KOPT-K1 (cell line): ENCODE measurements at regions not wholly inside any gene's neighbourhood (a gene's known extent, or its start where the extent isn't known, plus 50 kb on each side); places are given as distances from the start of the nearest gene placed in this dataset.

Experiments used
- H3K27ac ChIP-seq: fragments of 200-600 bp; sonication (generic); 2 replicates; pipeline ENCODE4 v1.5.1; 2016; ENCODE audit warnings: antibody characterized with exemption, mild to moderate bottlenecking, low read depth, low read length; ENCODE audit not compliant: poor library complexity, severe bottlenecking
- H3K36me3 ChIP-seq: fragments of 200-600 bp; sonication (generic); 2 replicates; pipeline ENCODE4 v1.5.1; 2017; ENCODE audit warnings: antibody characterized with exemption, mild to moderate bottlenecking, low read length, moderate library complexity; ENCODE audit not compliant: insufficient read depth
- H3K9me3 ChIP-seq: fragments of 200-600 bp; sonication (generic); 2 replicates; pipeline ENCODE4 v1.5.1; 2017; ENCODE audit warnings: antibody characterized with exemption, low read length, mild to moderate bottlenecking; ENCODE audit not compliant: insufficient read depth, poor library complexity, severe bottlenecking

DNA sequence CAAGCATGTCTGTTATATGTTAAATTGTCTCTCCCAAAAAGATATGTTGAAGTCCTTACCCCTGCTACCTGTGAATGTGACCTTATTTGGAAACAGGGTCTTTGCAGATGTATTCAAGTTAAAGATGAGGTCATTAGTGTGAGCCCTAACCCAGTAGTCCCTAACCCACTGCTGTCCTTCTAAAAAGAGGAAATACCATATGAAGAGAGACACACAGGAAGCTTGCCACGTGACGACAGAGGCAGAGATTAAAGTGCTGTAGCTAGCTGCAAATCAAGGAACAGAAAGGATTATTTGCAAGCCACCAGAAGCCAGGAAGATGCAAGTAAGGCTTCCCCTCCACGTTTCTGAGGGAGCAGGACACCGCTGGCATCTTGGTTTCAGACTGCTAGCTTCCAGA, 150.1 kb downstream of the HNRNPD start:
- no peak overlapping the region for H3K27ac ChIP-seq
- no peaks in the 10 kb centered on the region for H3K9me3 ChIP-seq
- no peaks in the 10 kb centered on the region for H3K36me3 ChIP-seq

DNA sequence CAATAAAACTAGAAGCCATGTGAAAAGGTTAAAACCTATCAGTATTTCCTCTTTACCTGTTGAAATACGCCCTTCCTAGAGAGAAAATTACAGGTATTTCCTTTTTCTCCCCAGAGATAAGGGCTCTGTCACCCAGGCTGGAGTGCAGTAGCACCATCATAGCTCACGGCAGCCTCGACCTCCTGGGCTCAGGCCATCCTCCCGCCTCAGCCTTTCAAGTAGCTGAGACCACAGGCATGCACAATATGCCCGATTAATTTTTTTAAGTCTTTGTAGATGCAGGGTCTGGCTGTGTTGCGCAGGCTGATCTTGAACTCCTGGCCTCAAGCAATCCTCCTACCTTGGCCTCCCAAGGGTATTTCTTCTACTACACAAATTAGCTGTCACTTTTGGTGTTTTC, 154.4 kb downstream of the HNRNPD start:
- no peak overlapping the region for H3K27ac ChIP-seq
- no peaks in the 10 kb centered on the region for H3K9me3 ChIP-seq
- no peaks in the 10 kb centered on the region for H3K36me3 ChIP-seq

DNA sequence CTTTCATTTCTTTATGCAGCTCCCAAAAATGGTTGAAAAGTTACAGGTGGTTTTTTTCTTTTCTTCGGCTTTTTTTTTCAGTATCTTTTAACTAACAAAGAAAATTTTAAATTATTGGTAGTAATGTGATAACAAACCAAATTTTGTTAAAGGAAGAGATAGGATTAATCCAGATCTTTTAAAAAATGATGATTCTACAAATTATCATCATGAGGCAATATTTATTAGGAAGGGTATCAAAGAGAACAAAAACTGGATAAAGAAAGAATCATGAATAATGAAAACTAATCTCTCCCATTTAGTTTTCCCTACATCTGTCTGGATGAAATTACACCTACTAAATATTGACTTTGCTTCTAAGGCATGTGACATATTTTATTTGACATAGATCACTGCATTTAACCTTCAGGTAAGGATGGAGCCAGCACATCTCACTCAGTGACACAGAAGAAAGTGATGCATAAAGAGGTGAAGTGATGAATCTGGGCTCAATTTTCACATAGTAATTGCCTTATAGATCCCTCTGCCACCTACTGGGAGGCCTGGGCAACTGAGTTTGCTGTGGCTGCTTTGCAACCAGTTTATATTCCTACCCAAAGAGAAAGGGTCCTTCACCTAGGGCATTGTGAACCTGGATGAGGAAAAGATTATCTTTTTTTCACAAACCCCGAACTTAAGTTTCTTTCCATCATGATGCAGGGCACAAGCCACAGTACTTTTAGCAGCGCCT, 155.6 kb downstream of the HNRNPD start:
- Histone ChIP-seq H3K27ac (no peak overlapping the region), H3K9me3 (no peaks in the 10 kb centered on the region), H3K36me3 (no peaks in the 10 kb centered on the region)

DNA sequence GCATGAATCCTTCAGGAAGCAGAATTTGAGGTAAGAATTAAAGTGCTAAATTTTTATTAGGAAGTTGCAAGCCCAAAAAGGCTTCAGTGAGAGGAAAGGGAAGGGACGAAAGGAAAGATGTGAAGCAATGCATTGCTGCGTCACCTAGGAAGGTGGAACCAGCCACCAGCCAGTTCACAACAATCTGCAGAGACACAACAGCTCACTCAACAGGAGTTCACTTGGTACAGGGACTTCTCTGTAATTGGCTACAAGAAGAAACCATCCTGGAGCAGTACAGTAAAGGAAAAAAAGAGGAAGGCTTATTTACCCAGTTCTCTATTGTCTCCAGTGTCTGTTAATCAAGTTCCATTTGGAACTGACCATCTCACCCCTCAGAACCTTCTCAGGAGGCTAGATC, 157.6 kb downstream of the HNRNPD start:
- H3K36me3 ChIP-seq: no peaks in the 10 kb centered on the region
- no peak overlapping the region for H3K27ac ChIP-seq
- no peaks in the 10 kb centered on the region for H3K9me3 ChIP-seq

DNA sequence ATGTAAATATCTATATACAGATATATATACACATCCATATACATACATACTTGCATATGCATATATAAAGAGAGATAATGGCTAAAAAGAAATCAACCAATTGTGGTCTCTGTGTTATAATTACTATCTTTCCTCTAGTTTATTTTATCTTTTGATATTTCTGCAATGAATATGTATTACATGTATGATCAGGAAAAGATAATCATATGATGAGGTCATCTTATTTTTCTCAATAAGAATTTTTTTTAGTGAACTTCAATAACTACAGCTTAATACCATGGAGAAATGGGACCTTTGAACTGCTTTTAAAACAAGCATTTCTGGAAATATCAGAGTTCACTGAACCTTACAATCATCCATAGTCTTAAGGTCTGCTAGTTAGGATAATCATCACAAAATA, 158.0 kb downstream of the HNRNPD start:
- Histone ChIP-seq H3K36me3 (no peaks in the 10 kb centered on the region), H3K9me3 (no peaks in the 10 kb centered on the region), H3K27ac (no peak overlapping the region)

DNA sequence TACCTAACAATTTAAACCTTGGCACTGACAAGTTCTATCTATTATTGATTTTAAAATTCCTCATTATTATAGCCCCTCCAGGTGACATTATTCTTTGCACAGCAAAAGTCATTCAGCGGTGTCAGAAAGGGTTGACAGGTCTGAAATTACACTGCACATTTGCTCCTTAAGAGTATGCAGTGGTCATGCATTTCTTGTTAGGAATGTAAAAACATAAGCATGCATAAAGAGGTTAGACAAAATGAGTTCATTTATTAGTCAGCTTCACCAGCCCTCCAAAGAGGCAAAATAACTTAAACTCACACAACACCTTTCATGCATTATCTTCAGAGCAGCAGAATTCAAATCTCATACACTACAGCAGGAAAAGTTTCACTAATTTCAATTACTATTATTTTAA, 158.8 kb downstream of the HNRNPD start:
- H3K9me3 ChIP-seq: no peaks in the 10 kb centered on the region

DNA sequence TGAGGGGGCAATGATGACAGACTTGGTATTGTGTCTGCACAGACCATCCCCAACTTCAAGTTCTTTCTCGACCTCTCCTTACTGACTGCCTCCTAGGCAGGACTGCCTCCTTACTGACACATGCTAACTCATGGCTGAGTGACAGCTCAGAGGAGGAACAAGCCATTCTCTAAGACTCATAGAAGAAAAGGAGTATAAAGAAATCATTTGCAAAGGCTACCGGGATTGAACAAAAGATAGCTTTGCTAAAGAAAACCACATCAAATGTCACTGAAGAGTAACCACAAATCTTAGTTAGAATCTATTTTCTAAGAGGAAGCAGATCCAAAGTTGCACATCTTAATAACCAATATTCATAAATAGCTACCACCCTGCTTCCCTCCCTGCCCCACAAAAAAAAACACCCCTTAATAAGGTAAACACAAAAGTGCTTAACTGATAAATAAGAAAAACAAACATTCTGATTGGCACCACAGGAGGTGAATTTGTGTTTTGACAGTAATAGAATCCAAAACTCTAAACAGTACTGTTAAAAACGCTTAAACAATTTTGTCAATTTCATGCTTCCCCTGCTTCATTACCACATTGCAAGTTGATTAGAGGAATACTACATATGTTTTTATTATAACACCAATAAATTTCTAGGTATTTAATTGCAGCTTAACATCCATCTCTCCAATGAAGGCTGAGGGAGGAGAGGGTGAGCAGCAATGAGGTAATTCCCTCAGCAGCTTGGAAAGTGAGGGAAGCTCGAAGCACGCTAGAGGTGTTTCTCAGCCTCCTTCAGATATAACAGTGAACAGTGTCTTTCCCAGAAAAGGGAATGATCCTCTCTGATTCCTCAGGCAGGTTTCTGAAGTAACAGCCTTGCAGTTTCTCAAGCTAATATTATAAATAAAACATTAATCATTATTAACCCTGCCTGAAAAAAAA, 160.0 kb downstream of the HNRNPD start:
- H3K9me3 ChIP-seq: no peaks in the 10 kb centered on the region
- no peak overlapping the region for H3K27ac ChIP-seq
- H3K36me3 ChIP-seq: no peaks in the 10 kb centered on the region

More for the DNA sequence above, 158.8 kb downstream of the HNRNPD start:
- H3K27ac ChIP-seq: no peak overlapping the region
- no peaks in the 10 kb centered on the region for H3K36me3 ChIP-seq

DNA sequence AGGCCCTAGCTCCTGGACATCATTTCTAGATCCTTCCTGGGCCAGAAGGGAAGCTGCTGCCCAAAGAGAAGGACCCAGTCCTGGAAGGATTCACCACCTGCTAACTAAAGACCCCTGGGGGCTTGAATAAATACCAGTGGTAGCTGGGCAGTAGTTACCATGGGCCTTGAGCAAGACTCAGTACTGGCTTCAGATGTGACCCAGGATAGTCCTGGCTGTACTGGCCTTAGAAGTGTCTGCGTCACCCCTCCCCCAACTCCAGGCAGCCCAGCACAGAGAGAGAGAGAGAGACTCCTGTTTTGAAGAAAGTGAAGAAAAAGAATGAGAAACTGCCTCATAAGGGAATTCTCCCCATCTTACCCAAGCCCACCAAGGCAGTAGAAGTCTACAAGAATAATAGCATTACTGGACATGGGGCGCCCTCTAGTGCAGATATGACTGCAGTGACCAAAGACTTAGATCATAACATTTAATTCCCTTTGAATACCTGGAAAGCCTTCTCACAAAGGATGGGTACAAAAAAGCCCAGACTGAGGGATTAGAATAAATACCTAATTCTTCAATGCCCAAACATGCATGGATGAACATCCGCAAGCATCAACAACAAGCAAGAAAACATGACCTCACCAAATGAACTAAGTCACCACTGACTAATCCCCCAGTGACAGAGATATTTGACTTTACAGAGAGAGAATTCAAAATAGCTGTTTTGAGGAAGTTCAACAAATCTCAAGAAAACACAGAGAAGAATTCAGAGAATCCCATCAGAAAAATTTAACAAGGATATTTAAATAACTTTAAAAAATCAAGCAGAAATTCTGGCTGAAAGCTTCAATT, 171.8 kb downstream of the HNRNPD start:
- no peaks in the 10 kb centered on the region for H3K36me3 ChIP-seq
- no peak overlapping the region for H3K27ac ChIP-seq
- peaks cover 4% of the 10 kb centered on the region for H3K9me3 ChIP-seq

DNA sequence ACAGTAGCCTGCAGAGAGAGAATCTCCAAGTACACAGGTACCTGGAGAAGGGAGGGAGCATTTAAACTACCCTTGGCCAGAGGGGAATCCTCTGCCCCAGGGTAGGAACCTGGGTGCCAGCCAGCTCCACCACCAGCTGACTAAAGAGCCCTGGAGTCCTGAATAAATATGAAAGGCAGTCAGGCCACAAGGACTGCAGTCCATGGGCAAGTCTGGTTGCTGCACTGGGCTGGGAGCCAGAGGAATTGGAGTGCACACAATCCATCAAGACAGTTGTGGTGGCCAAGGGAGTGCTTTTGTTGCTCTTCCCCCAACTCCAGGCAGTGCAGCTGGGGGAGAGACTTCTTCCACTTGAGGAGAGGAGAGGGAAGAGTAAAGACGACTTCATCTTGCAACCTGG, 172.5 kb downstream of the HNRNPD start:
- Histone ChIP-seq H3K27ac (no peak overlapping the region), H3K9me3 (peaks cover 3% of the 10 kb centered on the region), H3K36me3 (no peaks in the 10 kb centered on the region)

DNA sequence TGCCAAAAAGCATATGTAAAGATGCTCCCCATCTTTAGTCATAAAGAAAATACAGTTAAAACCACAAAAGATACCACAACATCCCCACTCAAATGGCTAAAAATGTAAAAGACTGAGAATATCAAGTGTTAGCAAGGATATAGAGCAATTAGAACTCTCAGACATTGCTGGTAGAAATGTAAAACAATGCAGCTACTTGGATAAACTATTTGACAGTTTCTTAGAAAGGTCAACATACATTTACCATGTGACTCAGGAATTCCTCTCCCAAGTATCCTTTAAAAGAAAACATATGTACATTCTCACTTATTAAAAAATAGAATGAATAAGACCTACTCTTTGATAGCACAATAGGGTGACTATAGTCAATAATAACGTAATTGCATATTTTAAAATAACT, 173.7 kb downstream of the HNRNPD start:
- no peaks in the 10 kb centered on the region for H3K36me3 ChIP-seq
- H3K27ac ChIP-seq: no peak overlapping the region
- H3K9me3 ChIP-seq: no peaks in the 10 kb centered on the region

DNA sequence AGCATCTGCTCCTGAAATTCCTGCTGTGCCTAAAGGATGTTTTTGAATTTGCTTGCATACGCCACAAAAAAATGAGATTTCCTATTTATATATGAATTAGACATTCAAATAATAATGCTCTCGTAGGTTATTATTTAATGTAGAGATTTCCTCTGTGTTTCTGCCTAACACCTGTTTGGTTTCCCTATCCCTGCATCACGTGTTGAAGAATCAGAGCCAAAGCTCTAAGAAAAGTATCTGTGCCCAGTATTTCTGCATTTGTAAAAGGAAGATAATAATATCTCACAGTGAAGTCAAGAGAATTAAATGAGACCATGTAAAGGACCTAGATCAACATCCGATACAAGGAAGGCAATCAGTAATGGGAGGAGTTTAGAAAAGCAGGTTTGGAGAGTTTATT, 179.5 kb downstream of the HNRNPD start:
- Histone ChIP-seq H3K36me3 (no peaks in the 10 kb centered on the region), H3K9me3 (no peaks in the 10 kb centered on the region), H3K27ac (no peak overlapping the region)

DNA sequence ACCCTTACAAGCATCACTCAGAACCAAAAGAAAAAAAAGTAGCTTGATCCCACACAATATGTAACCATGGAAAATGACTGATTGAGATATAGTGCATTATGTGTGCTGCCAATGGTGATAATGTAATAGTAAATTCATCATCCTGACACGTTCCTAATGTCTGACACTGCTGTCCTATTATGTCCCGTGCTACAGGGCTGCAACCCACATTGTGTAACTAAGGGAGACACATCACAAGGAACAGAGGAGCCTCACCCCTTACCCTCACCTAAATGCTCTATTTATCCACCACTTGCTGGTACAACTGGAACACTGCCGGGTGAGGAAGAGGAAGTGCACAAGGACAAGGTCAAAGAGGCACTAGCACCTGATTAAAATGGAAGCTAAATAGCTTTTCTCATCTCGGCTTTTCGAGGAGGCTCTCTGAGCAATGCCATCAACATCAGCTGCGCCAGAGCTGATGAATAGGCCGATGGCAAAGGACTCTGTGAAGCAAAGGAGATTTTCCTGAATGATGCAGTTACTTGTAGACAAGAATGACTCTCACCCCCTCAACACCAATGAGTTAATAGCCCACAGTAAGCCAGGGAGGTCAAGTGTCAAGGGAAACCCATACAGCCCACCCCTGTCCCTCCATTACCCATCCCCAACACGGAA, 181.6 kb downstream of the HNRNPD start:
- Histone ChIP-seq H3K36me3 (no peaks in the 10 kb centered on the region), H3K27ac (no peak overlapping the region), H3K9me3 (no peaks in the 10 kb centered on the region)

DNA sequence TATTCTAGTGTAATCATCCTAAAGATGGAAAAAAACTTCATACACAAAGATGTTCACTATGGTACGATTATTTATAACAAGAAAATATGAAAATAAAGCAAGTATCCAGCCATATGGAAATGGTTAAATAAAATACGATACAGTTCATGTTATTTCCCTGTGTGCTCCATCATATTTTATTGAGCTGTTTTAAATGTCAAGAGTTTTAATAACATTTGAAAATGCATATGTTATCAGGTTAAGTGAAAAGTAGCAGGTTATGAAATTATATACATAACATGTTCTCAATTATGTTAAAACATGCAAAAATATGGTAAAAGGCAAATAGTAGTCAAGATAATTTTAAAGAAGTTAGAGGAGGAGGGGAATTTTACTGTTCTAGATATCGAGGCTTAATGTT, 192.0 kb downstream of the HNRNPD start:
- H3K9me3 ChIP-seq: no peaks in the 10 kb centered on the region
- no peak overlapping the region for H3K27ac ChIP-seq
- H3K36me3 ChIP-seq: no peaks in the 10 kb centered on the region

DNA sequence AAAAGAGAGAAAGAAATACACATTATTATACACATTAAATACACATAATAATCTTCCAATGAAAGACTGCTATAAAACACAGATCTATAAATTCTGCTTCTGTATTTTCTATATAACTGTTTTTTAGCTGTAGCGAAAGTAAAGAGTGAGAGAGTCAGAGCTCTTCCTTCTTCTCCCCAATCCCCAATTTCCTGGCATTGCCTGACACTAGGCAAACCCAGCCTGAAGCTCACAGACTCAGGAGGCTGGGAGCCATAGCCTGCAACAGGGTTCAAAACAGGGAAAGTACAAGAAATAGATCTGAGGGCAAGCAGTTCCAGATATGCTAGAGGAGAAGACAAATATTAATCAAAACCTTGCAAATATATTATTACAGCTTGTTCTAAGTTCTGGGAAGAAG, 201.6 kb downstream of the HNRNPD start:
- H3K9me3 ChIP-seq: no peaks in the 10 kb centered on the region
- H3K36me3 ChIP-seq: no peaks in the 10 kb centered on the region
- no peak overlapping the region for H3K27ac ChIP-seq
